CD4-positive, alpha-beta T cell treated with Interferon alpha-2 for 1 hour (primary cell): ENCODE measurements at regions not wholly inside any gene's neighbourhood (a gene's known extent, or its start where the extent isn't known, plus 50 kb on each side); places are given as distances from the start of the nearest gene placed in this dataset.

Experiments
- DNase-seq, 2 donors: peaks; one replicate each; pipeline ENCODE4 v3.0.0-alpha.2; 2020 to 2022

- no peak for DNase-seq
Observed at GRCh38 chr20:51121901-51122412, 99.0 kb upstream of the KCNG1 start.

DNA sequence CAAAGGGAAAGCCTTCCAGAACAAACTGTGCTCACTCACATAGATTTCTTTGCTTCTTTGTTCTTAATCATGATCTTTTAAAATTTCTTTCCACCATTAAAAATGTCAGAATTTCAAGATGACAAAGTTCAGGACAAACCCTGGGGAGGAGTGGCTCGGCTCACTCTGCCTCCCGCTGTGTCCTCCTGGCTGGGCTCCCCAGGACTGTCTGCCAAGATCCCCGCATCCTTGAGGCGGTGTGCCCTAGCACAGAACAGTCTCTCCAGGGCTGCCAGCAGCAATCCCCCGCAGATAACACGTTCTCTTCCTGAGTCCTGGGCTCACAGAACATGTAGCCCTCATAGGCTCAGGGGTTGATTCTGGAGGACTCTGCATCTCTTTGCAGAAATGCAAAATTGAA lies 98.4 kb upstream of the KCNG1 start:
- no peak for DNase-seq

GRCh38 chr20:51120868-51121267 lies 98.0 kb upstream of the KCNG1 start:
- no peak for DNase-seq

- DNase-seq = no peak
Observed at GRCh38 chr20:51120438-51120837, 97.5 kb upstream of the KCNG1 start.

- DNase-seq = no peak
Observed at GRCh38 chr20:51119914-51120313, 97.0 kb upstream of the KCNG1 start.

DNA sequence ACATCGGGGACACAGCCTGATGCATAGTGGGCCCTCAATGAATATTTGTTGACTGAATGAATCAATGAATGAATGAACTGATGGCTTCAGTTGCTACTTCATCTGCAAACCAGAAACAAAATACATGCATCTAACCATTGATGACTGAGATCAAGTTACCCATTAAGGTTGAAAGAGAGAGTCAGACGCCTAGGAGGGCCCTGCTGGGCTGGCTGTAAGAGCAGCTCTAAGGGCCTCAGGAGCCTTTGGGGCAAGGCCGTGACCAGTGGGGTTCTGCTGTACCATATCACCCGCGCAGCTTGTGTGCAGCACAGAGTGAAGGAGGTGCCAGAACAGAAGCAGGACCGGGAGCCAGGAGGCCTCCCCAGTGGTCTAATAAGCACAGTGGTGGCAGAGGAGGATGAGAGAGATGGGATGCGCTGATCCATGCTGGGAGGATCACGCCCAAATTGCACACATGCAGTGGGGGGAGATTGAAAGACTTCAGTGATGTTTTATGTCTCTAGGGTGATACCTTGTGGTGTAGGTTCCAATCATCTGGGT lies 96.1 kb upstream of the KCNG1 start:
- no peak for DNase-seq

DNA sequence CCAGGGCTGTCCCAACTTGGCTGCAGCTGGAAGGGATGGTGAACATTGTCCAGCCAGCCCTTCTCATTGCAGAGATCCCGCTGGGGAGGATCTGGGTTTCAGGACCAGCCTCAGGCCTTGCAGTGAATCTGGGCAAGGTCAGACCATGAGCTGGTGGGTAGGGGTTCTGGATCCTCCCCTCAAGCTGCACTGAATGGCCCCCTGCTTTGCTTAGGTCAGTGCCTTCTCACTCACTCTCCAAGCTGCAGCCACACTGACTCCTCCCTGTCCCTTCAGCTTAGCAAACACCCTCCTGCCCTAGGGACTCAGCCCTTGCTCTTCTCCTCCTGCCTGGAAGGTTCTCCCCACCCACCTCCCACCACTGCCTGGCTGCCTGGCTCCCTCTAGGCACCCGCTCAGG lies 95.3 kb upstream of the KCNG1 start:
- no peak for DNase-seq

- no peak for DNase-seq
Observed at GRCh38 chr20:51116765-51117686, 94.1 kb upstream of the KCNG1 start.

GRCh38 chr20:51111290-51111689 lies 88.4 kb upstream of the KCNG1 start:
- no peak for DNase-seq

DNA sequence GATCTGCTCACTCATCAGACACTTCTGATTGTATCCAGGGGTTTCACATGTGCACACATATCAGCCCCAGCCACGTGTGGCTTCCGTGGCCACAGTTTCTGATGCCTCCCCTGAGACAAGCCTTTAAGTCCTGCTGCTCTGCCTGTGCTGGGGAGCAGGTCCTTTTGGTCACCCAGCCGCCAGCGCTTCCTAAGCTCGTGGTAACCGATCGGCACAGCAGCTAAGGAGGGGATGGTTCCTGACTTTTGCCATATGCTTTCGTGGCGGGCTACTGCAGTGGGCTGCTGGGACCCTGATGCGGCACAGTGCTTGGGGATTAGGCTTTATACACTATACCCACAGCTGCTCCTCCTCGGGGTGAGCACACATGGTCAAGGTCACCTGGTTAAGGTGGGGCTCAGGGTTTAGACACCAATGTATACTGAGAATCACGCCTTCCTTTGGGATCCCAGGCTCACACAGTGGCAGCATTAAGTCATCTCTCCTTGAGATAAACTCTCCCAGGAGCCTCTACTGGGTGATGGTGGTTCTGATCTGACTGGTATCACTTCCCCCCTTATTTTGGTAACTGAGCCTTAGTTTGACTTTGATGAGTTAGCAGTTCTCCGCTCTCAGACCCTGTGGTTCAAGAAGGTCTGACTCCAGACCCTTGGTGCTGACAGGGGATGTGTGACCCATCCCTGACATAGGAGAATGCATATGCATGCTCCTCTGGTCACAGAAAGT lies 85.9 kb upstream of the KCNG1 start:
- DNase-seq = no peak

DNA sequence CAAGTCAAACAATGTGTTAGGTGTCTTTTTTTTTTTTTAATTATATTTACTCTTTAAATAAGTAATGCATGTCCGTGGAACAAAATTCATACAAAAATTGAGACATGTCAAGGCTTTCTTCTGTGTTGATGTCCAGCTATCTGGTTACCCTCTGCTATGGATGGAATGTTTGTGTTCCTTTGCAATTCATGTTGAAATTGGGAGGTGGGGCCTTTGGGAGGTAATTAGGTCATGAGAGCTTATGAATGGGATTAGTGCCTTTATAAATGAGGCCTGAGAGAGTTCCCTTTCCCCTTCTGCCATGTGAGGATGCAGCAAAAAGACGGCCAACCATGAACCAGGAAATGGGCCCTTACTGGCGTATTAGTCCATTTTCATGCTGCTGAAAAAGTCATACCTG lies 83.1 kb upstream of the KCNG1 start:
- DNase-seq = no peak

- DNase-seq = no peak
Observed at GRCh38 chr20:51104960-51105920, 82.3 kb upstream of the KCNG1 start.

- no peak for DNase-seq
Observed at GRCh38 chr20:51100617-51101016, 77.7 kb upstream of the KCNG1 start.

DNA sequence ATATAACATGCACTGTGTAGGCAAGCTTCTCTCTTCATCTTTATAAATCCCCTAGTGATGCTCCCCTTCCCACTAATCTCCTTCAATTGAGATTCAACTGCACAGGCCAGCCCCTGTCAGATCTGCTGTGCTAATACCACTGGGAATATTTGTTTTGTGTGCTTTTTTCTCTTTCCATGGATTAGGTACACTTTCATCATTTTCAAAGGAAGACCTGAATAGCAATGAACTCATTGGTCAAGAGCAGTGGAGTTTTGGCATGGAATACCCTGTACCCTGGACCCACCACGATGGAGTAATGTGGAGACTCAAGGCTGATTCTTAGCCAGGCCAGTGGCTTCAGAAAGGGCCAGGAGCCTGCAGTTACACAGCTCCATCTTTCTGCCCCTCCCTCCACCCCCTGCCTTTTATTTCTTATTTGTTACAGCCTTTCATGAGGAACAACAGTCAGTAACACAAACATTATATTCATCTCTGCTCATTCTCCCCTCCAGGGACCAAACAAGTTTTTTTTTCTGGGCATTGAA lies 75.4 kb upstream of the KCNG1 start:
- no peak for DNase-seq

DNA sequence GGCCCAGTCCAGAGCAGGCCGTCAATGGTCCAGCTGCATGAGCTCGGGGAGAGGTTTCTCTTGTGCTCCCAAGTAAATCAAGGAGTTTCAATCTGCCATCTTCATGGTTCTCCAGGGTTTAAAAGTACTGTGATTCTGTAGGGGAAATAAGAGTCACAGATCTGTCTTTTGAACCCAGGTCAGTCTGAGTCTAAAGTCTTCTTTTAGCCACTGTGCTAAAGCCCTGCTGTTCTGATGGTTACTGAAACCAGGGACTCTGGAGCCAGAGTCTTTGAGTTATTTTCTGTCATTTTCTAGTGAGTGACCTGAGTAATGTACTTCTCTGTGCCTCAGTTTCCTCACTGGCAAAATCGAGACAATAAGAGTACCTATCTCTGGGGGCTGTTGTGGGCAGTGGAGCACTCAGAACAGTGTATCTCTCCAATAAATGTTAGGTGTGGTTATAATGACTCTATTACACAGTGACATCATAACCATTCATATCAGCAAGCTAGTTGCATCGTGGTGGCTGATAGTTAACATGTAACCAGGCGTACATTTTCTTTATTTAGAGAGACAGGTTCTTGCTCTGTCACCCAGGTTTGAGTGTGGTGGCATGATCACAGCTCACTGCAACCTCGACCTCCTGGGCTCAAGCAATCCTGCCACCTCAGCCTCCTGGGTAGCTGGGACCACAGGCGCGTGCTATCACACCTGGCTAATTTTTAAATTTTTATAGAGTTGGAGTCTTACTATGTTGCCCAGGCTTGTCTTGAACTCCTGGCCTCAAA lies 74.6 kb upstream of the KCNG1 start:
- DNase-seq = no peak

DNA sequence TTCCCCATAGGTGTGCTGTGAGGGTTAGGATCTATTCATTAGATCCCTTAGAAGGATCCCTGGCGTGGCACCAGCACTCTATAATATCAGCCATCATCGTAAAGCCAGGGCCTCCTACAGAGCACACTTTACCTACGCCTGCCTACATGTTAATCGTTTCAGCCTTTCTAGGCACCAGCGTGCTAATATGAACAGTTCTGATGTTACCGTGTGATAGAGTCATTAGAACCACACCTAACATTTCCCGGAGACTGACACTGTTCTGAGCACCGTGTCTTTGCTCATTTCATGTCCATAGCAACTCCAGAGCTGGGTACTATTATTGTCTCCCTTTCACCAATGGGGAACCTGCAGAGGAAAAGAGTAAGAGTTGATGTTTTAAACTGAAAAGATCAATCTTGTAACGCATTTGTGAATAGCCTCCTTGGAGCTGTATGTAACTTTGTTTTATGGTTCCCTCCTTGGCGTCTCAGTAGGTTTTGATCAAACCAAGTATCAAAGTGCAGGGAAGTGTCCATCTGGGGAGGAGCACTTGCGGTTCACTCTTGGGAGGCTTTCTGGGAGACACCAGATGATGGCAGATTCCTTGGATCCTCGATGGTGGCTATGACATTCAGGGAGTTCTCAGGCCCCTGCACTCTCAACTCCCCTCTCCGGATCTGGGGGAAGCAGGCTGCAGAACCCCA lies 73.8 kb upstream of the KCNG1 start:
- DNase-seq = no peak

GRCh38 chr20:51095633-51096521 lies 73.0 kb upstream of the KCNG1 start:
- DNase-seq = no peak

DNA sequence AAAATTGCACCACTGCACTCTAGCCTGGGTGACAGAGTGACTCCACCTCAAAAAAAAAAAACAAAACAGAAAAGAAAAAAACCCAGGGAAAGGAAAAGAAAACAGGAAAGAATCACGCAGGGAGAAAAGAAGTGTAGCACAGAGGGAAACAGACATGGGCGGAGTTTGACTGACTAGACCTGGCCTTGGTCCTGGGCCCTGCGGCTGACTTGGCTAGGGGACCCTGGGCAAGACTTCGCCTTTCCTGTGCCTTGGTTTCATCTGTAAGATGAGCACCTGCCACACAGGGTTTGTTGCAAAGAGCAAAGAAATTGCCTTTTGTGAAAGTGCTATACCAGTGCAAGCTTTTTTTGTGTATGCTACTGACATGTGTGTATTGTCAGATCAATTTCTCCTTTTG lies 71.3 kb upstream of the KCNG1 start:
- no peak for DNase-seq

GRCh38 chr20:51093240-51093763 lies 70.4 kb upstream of the KCNG1 start:
- DNase-seq = no peak

- no peak for DNase-seq
Observed at GRCh38 chr20:51092338-51092737, 69.4 kb upstream of the KCNG1 start.
